ENCODE measurements at regions not wholly inside any gene's neighbourhood (a gene's known extent, or its start where the extent isn't known, plus 50 kb on each side); places are given as distances from the start of the nearest gene placed in this dataset.

GRCh38 chr13:33590936-33591335 is 227.0 kb upstream of the RFC3 start:
- H3K36me3 Mint-ChIP-seq (ENCODE audit: insufficient read depth in 1 of 3, low read depth in 3 of 3): no peaks in the 10 kb centered on the region
- Histone ChIP-seq H3K79me2 (ENCODE audit: insufficient read depth, low read length) (no peaks in the 10 kb centered on the region), H3K18ac (ENCODE audit: insufficient read length, low read depth, low read length) (no peak overlapping the region), H3K27me3 (ENCODE audit: insufficient read depth, low read length) (no peaks in the 10 kb centered on the region; the same call in 1 of the 2 replicates), H2BK120ac (ENCODE audit: low read depth, low read length, poor library complexity, severe bottlenecking) (no peak overlapping the region), H3K23ac (ENCODE audit: insufficient read length, low read depth, low read length) (no peak overlapping the region), H3K4ac (ENCODE audit: low read depth, low read length) (no peak overlapping the region), H2AFZ (ENCODE audit: low read length) (no peak overlapping the region), H2BK15ac (ENCODE audit: low read depth, low read length) (no peak overlapping the region), H3K9me3 (ENCODE audit: control insufficient read depth, low read depth, low read length) (no peaks in the 10 kb centered on the region), H4K5ac (ENCODE audit: insufficient read length, low read depth, low read length) (no peak overlapping the region), H3K23me2 (ENCODE audit: insufficient read length, low read depth, low read length, poor library complexity, severe bottlenecking) (no peaks in the 10 kb centered on the region), H2BK20ac (ENCODE audit: low read depth, low read length, poor library complexity, severe bottlenecking) (no peak overlapping the region), H2BK5ac (ENCODE audit: insufficient read length, low read length) (no peak overlapping the region), H4K91ac (ENCODE audit: insufficient read length, low read depth, low read length) (no peak overlapping the region), H4K8ac (replicated peaks; ENCODE audit: insufficient read length, low read depth, low read length) (no peak overlapping the region), H3K27ac (ENCODE audit: insufficient read length, low read depth, low read length) (no peak overlapping the region), H3K4me2 (ENCODE audit: insufficient read depth, insufficient read length, low read length) (no peak overlapping the region), H3K14ac (ENCODE audit: insufficient read depth, low read length) (no peak overlapping the region), H3K79me1 (ENCODE audit: insufficient read depth, low read depth, low read length, poor library complexity, severe bottlenecking) (no peaks in the 10 kb centered on the region), H4K20me1 (ENCODE audit: control insufficient read depth, insufficient read depth, insufficient read length) (no peaks in the 10 kb centered on the region), H2BK12ac (ENCODE audit: insufficient read length, low read depth, low read length) (no peak overlapping the region), H3K4me1 (ENCODE audit: insufficient read depth, low read length) (no peaks in the 10 kb centered on the region), H3K9ac (ENCODE audit: extremely low read depth, insufficient read length, low read length) (no peak overlapping the region), H3K56ac (ENCODE audit: insufficient read length, low read depth, low read length) (no peak overlapping the region), H3T11ph (ENCODE audit: low read length) (no peak overlapping the region), H2AK5ac (ENCODE audit: insufficient read length, low read length) (no peak overlapping the region)
- H3K27me3 Mint-ChIP-seq (ENCODE audit: low read depth): no peaks in the 10 kb centered on the region
- H3K4me1 Mint-ChIP-seq: no peaks in the 10 kb centered on the region
- no peak for DNase-seq
- WGBS (ENCODE audit: extremely low coverage, insufficient read length, low lambda C conversion rate): no CpG with 5 or more reads among the region's 6 CpGs
- H3K27ac Mint-ChIP-seq: no peak overlapping the region
- no peak overlapping the region for H3K4me3 Mint-ChIP-seq
- TF ChIP-seq CTCF (conservative IDR thresholded peaks at IDR 0.05): no peak
- no peaks in the 10 kb centered on the region for H3K9me3 Mint-ChIP-seq
